ENCODE measurements at regions not wholly inside any gene's neighbourhood (a gene's known extent, or its start where the extent isn't known, plus 50 kb on each side); places are given as distances from the start of the nearest gene placed in this dataset.

GRCh38 chr3:94417963-94418455, 355.1 kb downstream of the NSUN3 start:
- Histone ChIP-seq H3K36me3 (ENCODE audit: control insufficient read depth, insufficient read depth, low read length) (no peaks in the 10 kb centered on the region), H3K27ac (ENCODE audit: insufficient read depth, low read depth, low read length, poor library complexity, severe bottlenecking) (no peak overlapping the region), H3K4me1 (ENCODE audit: control insufficient read depth, insufficient read depth, low read length) (no peaks in the 10 kb centered on the region), H3K9me3 (ENCODE audit: control insufficient read depth, low read length) (peaks cover 3% of the 10 kb centered on the region), H3K27me3 (ENCODE audit: control insufficient read depth, insufficient read depth, low read length, poor library complexity, severe bottlenecking) (no peaks in the 10 kb centered on the region), H3K4me3 (ENCODE audit: insufficient read depth, low read depth, low read length) (no peak overlapping the region)
- 94 to 96% methylated on average over 6 of the region's 6 CpGs for WGBS, 2 experiments

- H3K36me3 ChIP-seq (ENCODE audit: control insufficient read depth, insufficient read depth, low read length): no peaks in the 10 kb centered on the region
- H3K27ac ChIP-seq (ENCODE audit: insufficient read depth, low read depth, low read length, poor library complexity, severe bottlenecking): no peak overlapping the region
- H3K9me3 ChIP-seq (ENCODE audit: control insufficient read depth, low read length): peaks cover 3% of the 10 kb centered on the region
- WGBS, 2 experiments: 93% methylated on average over 1 of the region's 1 CpG
- H3K27me3 ChIP-seq (ENCODE audit: control insufficient read depth, insufficient read depth, low read length, poor library complexity, severe bottlenecking): no peaks in the 10 kb centered on the region
- H3K4me1 ChIP-seq (ENCODE audit: control insufficient read depth, insufficient read depth, low read length): no peaks in the 10 kb centered on the region
- H3K4me3 ChIP-seq (ENCODE audit: insufficient read depth, low read depth, low read length): no peak overlapping the region
Observed at GRCh38 chr3:94420931-94421330, 358.1 kb downstream of the NSUN3 start.

GRCh38 chr3:94423578-94423977, 360.7 kb downstream of the NSUN3 start:
- Histone ChIP-seq H3K9me3 (ENCODE audit: control insufficient read depth, low read length) (peaks cover 3% of the 10 kb centered on the region), H3K36me3 (ENCODE audit: control insufficient read depth, insufficient read depth, low read length) (no peaks in the 10 kb centered on the region), H3K27me3 (ENCODE audit: control insufficient read depth, insufficient read depth, low read length, poor library complexity, severe bottlenecking) (no peaks in the 10 kb centered on the region), H3K4me3 (ENCODE audit: insufficient read depth, low read depth, low read length) (no peak overlapping the region), H3K4me1 (ENCODE audit: control insufficient read depth, insufficient read depth, low read length) (no peaks in the 10 kb centered on the region), H3K27ac (ENCODE audit: insufficient read depth, low read depth, low read length, poor library complexity, severe bottlenecking) (no peak overlapping the region)

- Histone ChIP-seq H3K9me3 (ENCODE audit: control insufficient read depth, low read length) (no peaks in the 10 kb centered on the region), H3K4me1 (ENCODE audit: control insufficient read depth, insufficient read depth, low read length) (no peaks in the 10 kb centered on the region), H3K4me3 (ENCODE audit: insufficient read depth, low read depth, low read length) (no peak overlapping the region), H3K36me3 (ENCODE audit: control insufficient read depth, insufficient read depth, low read length) (no peaks in the 10 kb centered on the region), H3K27me3 (ENCODE audit: control insufficient read depth, insufficient read depth, low read length, poor library complexity, severe bottlenecking) (no peaks in the 10 kb centered on the region), H3K27ac (ENCODE audit: insufficient read depth, low read depth, low read length, poor library complexity, severe bottlenecking) (no peak overlapping the region)
Observed at GRCh38 chr3:94429517-94429916, 366.7 kb downstream of the NSUN3 start.

- H3K36me3 ChIP-seq (ENCODE audit: control insufficient read depth, insufficient read depth, low read length): no peaks in the 10 kb centered on the region
- 94 to 95% methylated on average over 3 of the region's 3 CpGs for WGBS, 2 experiments
- H3K27ac ChIP-seq (ENCODE audit: insufficient read depth, low read depth, low read length, poor library complexity, severe bottlenecking): no peak overlapping the region
- H3K4me1 ChIP-seq (ENCODE audit: control insufficient read depth, insufficient read depth, low read length): no peaks in the 10 kb centered on the region
- H3K4me3 ChIP-seq (ENCODE audit: insufficient read depth, low read depth, low read length): no peak overlapping the region
- H3K27me3 ChIP-seq (ENCODE audit: control insufficient read depth, insufficient read depth, low read length, poor library complexity, severe bottlenecking): no peaks in the 10 kb centered on the region
- H3K9me3 ChIP-seq (ENCODE audit: control insufficient read depth, low read length): no peaks in the 10 kb centered on the region
Observed at GRCh38 chr3:94431876-94432570, 369.2 kb downstream of the NSUN3 start.

GRCh38 chr3:94433811-94434210, 370.9 kb downstream of the NSUN3 start:
- no peaks in the 10 kb centered on the region for H3K36me3 ChIP-seq (ENCODE audit: control insufficient read depth, insufficient read depth, low read length)
- no peaks in the 10 kb centered on the region for H3K9me3 ChIP-seq (ENCODE audit: control insufficient read depth, low read length)
- no peaks in the 10 kb centered on the region for H3K4me1 ChIP-seq (ENCODE audit: control insufficient read depth, insufficient read depth, low read length)
- H3K27ac ChIP-seq (ENCODE audit: insufficient read depth, low read depth, low read length, poor library complexity, severe bottlenecking): no peak overlapping the region
- H3K27me3 ChIP-seq (ENCODE audit: control insufficient read depth, insufficient read depth, low read length, poor library complexity, severe bottlenecking): no peaks in the 10 kb centered on the region
- H3K4me3 ChIP-seq (ENCODE audit: insufficient read depth, low read depth, low read length): no peak overlapping the region

GRCh38 chr3:94440767-94441493, 378.1 kb downstream of the NSUN3 start:
- no peaks in the 10 kb centered on the region for H3K27me3 ChIP-seq (ENCODE audit: control insufficient read depth, insufficient read depth, low read length, poor library complexity, severe bottlenecking)
- no peak overlapping the region for H3K4me3 ChIP-seq (ENCODE audit: insufficient read depth, low read depth, low read length)
- no peaks in the 10 kb centered on the region for H3K36me3 ChIP-seq (ENCODE audit: control insufficient read depth, insufficient read depth, low read length)
- no peaks in the 10 kb centered on the region for H3K9me3 ChIP-seq (ENCODE audit: control insufficient read depth, low read length)
- no peak overlapping the region for H3K27ac ChIP-seq (ENCODE audit: insufficient read depth, low read depth, low read length, poor library complexity, severe bottlenecking)
- H3K4me1 ChIP-seq (ENCODE audit: control insufficient read depth, insufficient read depth, low read length): no peaks in the 10 kb centered on the region
- WGBS, 2 experiments: 88 to 91% methylated on average over 2 to 3 of the region's 3 CpGs

GRCh38 chr3:94441494-94441847, 378.6 kb downstream of the NSUN3 start:
- 100% methylated on average over 1 of the region's 1 CpG; no CpG with 5 or more reads in 1 of the 2 experiments for WGBS, 2 experiments

GRCh38 chr3:94453864-94454263, 391.0 kb downstream of the NSUN3 start:
- H3K27ac ChIP-seq (ENCODE audit: insufficient read depth, low read depth, low read length, poor library complexity, severe bottlenecking): no peak overlapping the region
- no peaks in the 10 kb centered on the region for H3K9me3 ChIP-seq (ENCODE audit: control insufficient read depth, low read length)
- 87 to 91% methylated on average over 1 of the region's 1 CpG for WGBS, 2 experiments
- H3K27me3 ChIP-seq (ENCODE audit: control insufficient read depth, insufficient read depth, low read length, poor library complexity, severe bottlenecking): no peaks in the 10 kb centered on the region
- H3K4me1 ChIP-seq (ENCODE audit: control insufficient read depth, insufficient read depth, low read length): no peaks in the 10 kb centered on the region
- no peak overlapping the region for H3K4me3 ChIP-seq (ENCODE audit: insufficient read depth, low read depth, low read length)
- no peaks in the 10 kb centered on the region for H3K36me3 ChIP-seq (ENCODE audit: control insufficient read depth, insufficient read depth, low read length)

More at GRCh38 chr3:94441494-94441847, 378.6 kb downstream of the NSUN3 start:
- Histone ChIP-seq H3K36me3 (ENCODE audit: control insufficient read depth, insufficient read depth, low read length) (no peaks in the 10 kb centered on the region), H3K27me3 (ENCODE audit: control insufficient read depth, insufficient read depth, low read length, poor library complexity, severe bottlenecking) (no peaks in the 10 kb centered on the region), H3K4me3 (ENCODE audit: insufficient read depth, low read depth, low read length) (no peak overlapping the region), H3K4me1 (ENCODE audit: control insufficient read depth, insufficient read depth, low read length) (no peaks in the 10 kb centered on the region), H3K9me3 (ENCODE audit: control insufficient read depth, low read length) (no peaks in the 10 kb centered on the region), H3K27ac (ENCODE audit: insufficient read depth, low read depth, low read length, poor library complexity, severe bottlenecking) (no peak overlapping the region)

- H3K4me1 ChIP-seq (ENCODE audit: control insufficient read depth, insufficient read depth, low read length): peaks cover 18% of the 10 kb centered on the region
- H3K4me3 ChIP-seq (ENCODE audit: insufficient read depth, low read depth, low read length): no peak overlapping the region
- 50 to 73% methylated on average over 1 of the region's 1 CpG for WGBS, 2 experiments
- H3K27me3 ChIP-seq (ENCODE audit: control insufficient read depth, insufficient read depth, low read length, poor library complexity, severe bottlenecking): no peaks in the 10 kb centered on the region
- H3K36me3 ChIP-seq (ENCODE audit: control insufficient read depth, insufficient read depth, low read length): no peaks in the 10 kb centered on the region
- H3K27ac ChIP-seq (ENCODE audit: insufficient read depth, low read depth, low read length, poor library complexity, severe bottlenecking): no peak overlapping the region
- H3K9me3 ChIP-seq (ENCODE audit: control insufficient read depth, low read length): no peaks in the 10 kb centered on the region
Observed at GRCh38 chr3:94459167-94459566, 396.3 kb downstream of the NSUN3 start.

Measured in ectodermal cell (in vitro differentiated cells).